HG02759 (cell line): ENCODE measurements at regions not wholly inside any gene's neighbourhood (a gene's known extent, or its start where the extent isn't known, plus 50 kb on each side); places are given as distances from the start of the nearest gene placed in this dataset.
"Not testable (repeated sequence)": the region's sequence is repeated elsewhere in the genome, so short reads cannot be mapped to it uniquely, and the experiment has no call there.

Experiments
- ATAC-seq: cut with Tn5 transposase; IDR thresholded peaks from one replicate; pipeline ENCODE4 v1.9.1; 2021; ENCODE audit warnings: mild to moderate bottlenecking, moderate library complexity; ENCODE audit not compliant: unreplicated experiment

GRCh38 chr9:82115900-82116299 is 127.3 kb downstream of the SPATA31D1 start:
- ATAC-seq, result no peak

GRCh38 chr9:82116556-82116955 is 128.0 kb downstream of the SPATA31D1 start:
- no peak for ATAC-seq

GRCh38 chr9:82117026-82117811 is 128.6 kb downstream of the SPATA31D1 start:
- ATAC-seq, result no peak

- no peak for ATAC-seq
Measured at GRCh38 chr9:82122731-82123130, 134.2 kb downstream of the SPATA31D1 start.

GRCh38 chr9:82124090-82124489 is 135.5 kb downstream of the SPATA31D1 start:
- ATAC-seq, result no peak

GRCh38 chr9:82126256-82126655 is 137.7 kb downstream of the SPATA31D1 start:
- no peak for ATAC-seq

- peak; percentile 37 for ATAC-seq
Measured at GRCh38 chr9:82127465-82127864, 138.9 kb downstream of the SPATA31D1 start.

GRCh38 chr9:82128011-82128696 is 139.6 kb downstream of the SPATA31D1 start:
- ATAC-seq, result peak; percentile 92

- no peak for ATAC-seq
Measured at GRCh38 chr9:82129708-82130107, 141.1 kb downstream of the SPATA31D1 start.

- no peak for ATAC-seq
Measured at GRCh38 chr9:82130331-82131042, 141.9 kb downstream of the SPATA31D1 start.

GRCh38 chr9:82131072-82131471 is 142.5 kb downstream of the SPATA31D1 start:
- no peak for ATAC-seq

GRCh38 chr9:82132024-82132423 is 143.5 kb downstream of the SPATA31D1 start:
- no peak for ATAC-seq

GRCh38 chr9:82134010-82134409 is 145.4 kb downstream of the SPATA31D1 start:
- ATAC-seq, result no peak

- no peak for ATAC-seq
Measured at GRCh38 chr9:82135106-82135505, 146.5 kb downstream of the SPATA31D1 start.

GRCh38 chr9:82138081-82138480 is 149.5 kb downstream of the SPATA31D1 start:
- ATAC-seq, result not testable (repeated sequence)

- ATAC-seq, result no peak
Measured at GRCh38 chr9:82140471-82140870, 151.9 kb downstream of the SPATA31D1 start.

GRCh38 chr9:82144803-82145202 is 156.2 kb downstream of the SPATA31D1 start:
- ATAC-seq, result no peak

GRCh38 chr9:82146677-82147076 is 158.1 kb downstream of the SPATA31D1 start:
- no peak for ATAC-seq

- ATAC-seq, result no peak
Measured at GRCh38 chr9:82147798-82148425, 159.3 kb downstream of the SPATA31D1 start.

GRCh38 chr9:82148426-82148810 is 159.8 kb downstream of the SPATA31D1 start:
- no peak for ATAC-seq

GRCh38 chr9:82148901-82149461 is 160.4 kb downstream of the SPATA31D1 start:
- no peak for ATAC-seq
